DND-41 (cell line): ENCODE measurements at regions not wholly inside any gene's neighbourhood (a gene's known extent, or its start where the extent isn't known, plus 50 kb on each side); places are given as distances from the start of the nearest gene placed in this dataset.

ENCODE experiments used
- ATAC-seq: fragments of 200-7000 bp; cut with Tn5 transposase; 3 replicates; pipeline ENCODE4 v1.9.1; 2021; ENCODE audit warnings: low read depth; ENCODE audit not compliant: insufficient read depth
- DNase-seq: peaks from one replicate; pipeline ENCODE4 v3.0.0-alpha.2; 2020
- H2AFZ ChIP-seq: 2 replicates; pipeline ENCODE4 v1.6.0; 2012; ENCODE audit warnings: low read depth, low read length
- H3K27ac ChIP-seq: 2 replicates; pipeline ENCODE4 v1.5.1; 2012; ENCODE audit warnings: low read length, inconsistent platforms
- H3K27me3 ChIP-seq: fragments of 200-600 bp; sonication (generic); 2 replicates; pipeline ENCODE4 v1.6.0; 2012; ENCODE audit warnings: low read length, mild to moderate bottlenecking, inconsistent platforms; ENCODE audit not compliant: insufficient read depth, poor library complexity
- H3K36me3 ChIP-seq: 2 replicates; pipeline ENCODE4 v1.5.1; 2012; ENCODE audit warnings: low read length, inconsistent platforms; ENCODE audit not compliant: insufficient read depth
- H3K4me1 ChIP-seq: 2 replicates; pipeline ENCODE4 v1.5.1; 2012; ENCODE audit warnings: mild to moderate bottlenecking, low read length; ENCODE audit not compliant: insufficient read depth
- H3K4me2 ChIP-seq: 2 replicates; pipeline ENCODE4 v1.6.0; 2012; ENCODE audit warnings: mild to moderate bottlenecking, moderate library complexity, low read length, inconsistent platforms; ENCODE audit not compliant: insufficient read depth
- H3K4me3 ChIP-seq, 2 experiments: fragments of 200-600 bp in 1 of 2; shearing (Covaris generic) in 1 of 2; 2 replicates each; pipeline ENCODE4 v1.5.1; 2012 to 2016; ENCODE audit warnings: inconsistent platforms in 2 of 2, low read length in 2 of 2, mild to moderate bottlenecking in 2 of 2, low read depth in 1 of 2, moderate library complexity in 1 of 2
- H3K79me2 ChIP-seq: 2 replicates; pipeline ENCODE4 v1.6.0; 2012; ENCODE audit warnings: low read length, inconsistent platforms; ENCODE audit not compliant: insufficient read depth
- H3K9ac ChIP-seq: 2 replicates; pipeline ENCODE4 v1.6.0; 2012; ENCODE audit warnings: low read depth, mild to moderate bottlenecking, inconsistent platforms, low read length, moderate library complexity
- H3K9me3 ChIP-seq: 2 replicates; pipeline ENCODE4 v1.5.1; 2012; ENCODE audit warnings: low read length, moderate library complexity, mild to moderate bottlenecking, inconsistent platforms; ENCODE audit not compliant: insufficient read depth, severe bottlenecking
- H4K20me1 ChIP-seq: 2 replicates; pipeline ENCODE4 v1.6.0; 2012; ENCODE audit warnings: low read length; ENCODE audit not compliant: insufficient read depth
- CTCF ChIP-seq: IDR thresholded peaks from 2 replicates; pipeline ENCODE4 v1.5.1; 2012; ENCODE audit warnings: borderline replicate concordance, low read length, moderate library complexity, mild to moderate bottlenecking; ENCODE audit not compliant: poor library complexity, severe bottlenecking; ENCODE audit errors: extremely low read depth
- EZH2 ChIP-seq: IDR thresholded peaks from 3 replicates; pipeline ENCODE4 v1.6.1; 2012; ENCODE audit warnings: borderline replicate concordance, low read depth, mild to moderate bottlenecking, moderate library complexity, low read length, inconsistent platforms; ENCODE audit not compliant: severe bottlenecking

DNA sequence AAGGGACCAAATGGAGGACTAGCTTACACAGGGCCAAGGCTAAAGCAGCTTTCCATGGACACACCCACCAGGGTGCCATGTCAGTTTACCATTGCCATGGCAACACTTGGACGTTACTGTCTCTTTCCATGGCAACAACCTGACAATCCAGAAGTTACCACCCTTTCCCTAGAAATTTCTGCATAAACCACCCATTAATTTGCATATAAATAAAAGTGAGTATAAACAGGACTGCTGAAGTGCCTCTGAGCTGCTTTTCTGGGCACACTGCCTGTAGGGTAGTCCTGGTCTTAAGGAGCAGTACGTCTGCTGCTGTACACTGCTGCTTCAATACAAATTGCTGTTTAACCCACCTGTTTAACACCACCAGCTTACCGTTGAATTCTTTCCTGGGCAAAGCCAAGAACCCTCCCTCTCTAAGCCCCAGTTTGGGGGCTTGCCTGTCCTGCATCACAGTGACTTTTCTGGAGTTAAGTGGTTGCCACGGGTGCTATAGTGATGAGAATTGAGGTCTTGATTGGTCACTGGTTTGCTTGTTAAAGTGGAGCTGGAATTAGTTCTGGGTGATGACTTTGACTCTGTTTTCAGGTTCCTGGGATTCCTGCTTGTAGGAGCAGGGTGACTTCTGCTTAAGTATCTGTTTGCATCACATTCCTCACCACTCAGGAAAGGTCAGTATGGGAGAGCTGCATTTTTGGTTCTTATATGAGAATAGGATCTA is 83.2 kb downstream of the CLDN17 start:
- H3K4me2 ChIP-seq, result no peak overlapping the region

DNA sequence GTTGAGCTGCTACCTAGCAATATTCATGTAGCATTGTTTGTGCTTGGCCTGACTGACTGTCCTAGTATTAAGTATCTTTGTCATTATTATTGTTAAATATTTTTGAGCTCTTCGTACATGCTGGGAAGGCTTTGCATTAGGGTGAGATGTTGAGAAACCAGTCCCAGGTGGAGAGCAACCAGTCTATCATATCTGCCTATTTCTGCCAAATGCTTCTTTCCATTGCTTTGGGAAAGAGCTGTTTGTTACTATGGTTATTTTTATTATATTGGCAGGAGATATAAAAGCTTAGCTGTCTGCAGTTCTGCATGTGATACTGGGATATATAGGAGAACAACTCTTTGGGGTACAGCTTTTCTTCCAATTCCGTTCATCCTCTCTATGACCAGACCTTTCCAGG is 85.1 kb downstream of the CLDN17 start:
- ATAC-seq, result no peak
- no peak for DNase-seq
- Histone ChIP-seq H3K4me3 (no peak overlapping the region), H3K9me3 (no peaks in the 10 kb centered on the region), H3K4me1 (no peaks in the 10 kb centered on the region), H3K9ac (no peak overlapping the region), H3K27ac (no peak overlapping the region), H3K36me3 (no peaks in the 10 kb centered on the region), H3K4me2 (no peak overlapping the region), H2AFZ (no peak overlapping the region), H3K27me3 (no peaks in the 10 kb centered on the region), H4K20me1 (no peaks in the 10 kb centered on the region), H3K79me2 (no peaks in the 10 kb centered on the region)
- no peak for TF ChIP-seq EZH2
- no peak for TF ChIP-seq CTCF

More for the DNA sequence above, 83.2 kb downstream of the CLDN17 start:
- Histone ChIP-seq H3K27me3 (no peaks in the 10 kb centered on the region), H3K9me3 (no peaks in the 10 kb centered on the region), H3K4me1 (no peaks in the 10 kb centered on the region), H3K79me2 (no peaks in the 10 kb centered on the region), H3K9ac (no peak overlapping the region), H4K20me1 (no peaks in the 10 kb centered on the region), H3K4me3 (no peak overlapping the region), H2AFZ (no peak overlapping the region), H3K36me3 (no peaks in the 10 kb centered on the region), H3K27ac (no peak overlapping the region)
- ATAC-seq (no peak), DNase-seq (no peak)
- no peak for TF ChIP-seq EZH2
- TF ChIP-seq CTCF, result no peak

GRCh38 chr21:30072496-30072895 is 94.1 kb downstream of the CLDN17 start:
- DNase-seq (no peak), ATAC-seq (no peak)
- H3K27me3 ChIP-seq, result no peaks in the 10 kb centered on the region
- H3K4me3 ChIP-seq, result no peak overlapping the region
- H2AFZ ChIP-seq, result no peak overlapping the region
- H3K27ac ChIP-seq, result no peak overlapping the region
- H3K4me2 ChIP-seq, result no peak overlapping the region
- TF ChIP-seq EZH2 (no peak), CTCF (peak; percentile 36)
- no peak overlapping the region for H3K9ac ChIP-seq
- no peaks in the 10 kb centered on the region for H3K79me2 ChIP-seq
- H3K4me1 ChIP-seq, result no peaks in the 10 kb centered on the region
- peaks cover 4% of the 10 kb centered on the region for H3K9me3 ChIP-seq
- H3K36me3 ChIP-seq, result no peaks in the 10 kb centered on the region
- H4K20me1 ChIP-seq, result no peaks in the 10 kb centered on the region
